ENCODE measurements at regions not wholly inside any gene's neighbourhood (a gene's known extent, or its start where the extent isn't known, plus 50 kb on each side); places are given as distances from the start of the nearest gene placed in this dataset.

GRCh38 chr12:118694128-118694775 lies 287.1 kb upstream of the SRRM4 start:
- no peak for DNase-seq (ENCODE audit: low read depth in 2 of 2)

- no peak for DNase-seq (ENCODE audit: low read depth in 2 of 2)
Observed at GRCh38 chr12:118704527-118705241, 276.7 kb upstream of the SRRM4 start.

GRCh38 chr12:118706437-118706836 lies 274.9 kb upstream of the SRRM4 start:
- DNase-seq (ENCODE audit: low read depth in 2 of 2) = no peak

- no peak for DNase-seq (ENCODE audit: low read depth in 2 of 2)
Observed at GRCh38 chr12:118709946-118710345, 271.4 kb upstream of the SRRM4 start.

GRCh38 chr12:118711185-118711584 lies 270.2 kb upstream of the SRRM4 start:
- DNase-seq (ENCODE audit: low read depth in 2 of 2) = no peak

- DNase-seq (ENCODE audit: low read depth in 2 of 2) = no peak
Observed at GRCh38 chr12:118714051-118714460, 267.3 kb upstream of the SRRM4 start.

- DNase-seq (ENCODE audit: low read depth in 2 of 2) = no peak
Observed at GRCh38 chr12:118714500-118714899, 266.8 kb upstream of the SRRM4 start.

- DNase-seq (ENCODE audit: low read depth in 2 of 2) = no peak
Observed at GRCh38 chr12:118715647-118716046, 265.7 kb upstream of the SRRM4 start.

GRCh38 chr12:118727196-118727978 lies 254.0 kb upstream of the SRRM4 start:
- DNase-seq (ENCODE audit: low read depth in 2 of 2) = no peak

GRCh38 chr12:118727979-118728366 lies 253.4 kb upstream of the SRRM4 start:
- DNase-seq (ENCODE audit: low read depth in 2 of 2) = no peak

- no peak for DNase-seq (ENCODE audit: low read depth in 2 of 2)
Observed at GRCh38 chr12:118734266-118734665, 247.1 kb upstream of the SRRM4 start.

GRCh38 chr12:118737985-118738540 lies 243.3 kb upstream of the SRRM4 start:
- DNase-seq (ENCODE audit: low read depth in 2 of 2) = no peak

- DNase-seq (ENCODE audit: low read depth in 2 of 2) = no peak
Observed at GRCh38 chr12:118741194-118741593, 240.1 kb upstream of the SRRM4 start.

GRCh38 chr12:118742431-118742830 lies 238.9 kb upstream of the SRRM4 start:
- DNase-seq (ENCODE audit: low read depth in 2 of 2) = no peak

GRCh38 chr12:118743896-118744700 lies 237.2 kb upstream of the SRRM4 start:
- DNase-seq (ENCODE audit: low read depth in 2 of 2) = no peak

- no peak for DNase-seq (ENCODE audit: low read depth in 2 of 2)
Observed at GRCh38 chr12:118746176-118746575, 235.2 kb upstream of the SRRM4 start.

GRCh38 chr12:118746960-118747359 lies 234.4 kb upstream of the SRRM4 start:
- no peak for DNase-seq (ENCODE audit: low read depth in 2 of 2)

- no peak for DNase-seq (ENCODE audit: low read depth in 2 of 2)
Observed at GRCh38 chr12:118747771-118748170, 233.6 kb upstream of the SRRM4 start.

GRCh38 chr12:118748478-118749380 lies 232.6 kb upstream of the SRRM4 start:
- DNase-seq (ENCODE audit: low read depth in 2 of 2) = no peak

- DNase-seq (ENCODE audit: low read depth in 2 of 2) = no peak
Observed at GRCh38 chr12:118749646-118750045, 231.7 kb upstream of the SRRM4 start.

GRCh38 chr12:118750666-118751065 lies 230.7 kb upstream of the SRRM4 start:
- no peak for DNase-seq (ENCODE audit: low read depth in 2 of 2)

Data from activated CD4-positive, alpha-beta T cell treated with anti-CD3 and anti-CD28 coated beads for 24 hours (primary cell).